ENCODE measurements at regions not wholly inside any gene's neighbourhood (a gene's known extent, or its start where the extent isn't known, plus 50 kb on each side); places are given as distances from the start of the nearest gene placed in this dataset.

GRCh38 chr11:92707665-92708064 is 261.8 kb upstream of the MTNR1B start:
- Histone ChIP-seq H3K9me1 (ENCODE audit: control insufficient read depth, extremely low read depth, insufficient read depth, low read length) (no peaks in the 10 kb centered on the region), H3K27me3 (ENCODE audit: control insufficient read depth, extremely low read depth, insufficient read depth, low read length) (no peaks in the 10 kb centered on the region), H3K79me2 (ENCODE audit: control insufficient read depth, insufficient read depth, low read length) (no peaks in the 10 kb centered on the region), H3K9ac (ENCODE audit: control insufficient read depth, extremely low read depth, insufficient read depth, low read length) (no peak overlapping the region), H3K4me1 (ENCODE audit: control insufficient read depth, extremely low read depth, insufficient read depth, low read length) (peaks cover 36% of the 10 kb centered on the region), H4K20me1 (ENCODE audit: control insufficient read depth, extremely low read depth, insufficient read depth, low read length) (no peaks in the 10 kb centered on the region), H3K9me3 (ENCODE audit: control insufficient read depth, low read depth, low read length) (peaks cover 2% of the 10 kb centered on the region), H3K27ac (ENCODE audit: control insufficient read depth, insufficient read depth, low read length) (peak overlapping the region; percentile 74), H2AFZ (ENCODE audit: control insufficient read depth, low read length) (peak overlapping the region; percentile 64), H3K4me3 (ENCODE audit: control insufficient read depth in 2 of 3, extremely low read depth in 1 of 3, insufficient read depth in 2 of 3, low read depth in 1 of 3, low read length in 3 of 3) (peak overlapping the region in 2 of 3 experiments; percentile 9 to 15), H3K4me2 (ENCODE audit: control insufficient read depth, extremely low read depth, insufficient read depth, low read depth, low read length) (peak overlapping the region; percentile 66), H3K36me3 (ENCODE audit: control insufficient read depth in 2 of 2, extremely low read depth in 1 of 2, insufficient read depth in 2 of 2, low read length in 2 of 2) (no peaks in the 10 kb centered on the region)
- dilution Hi-C loops (cut with MboI; ENCODE audit: extremely low pct_ligation_motif_present, low sequenced_read_pairs): no loop called here
- no peak for TF ChIP-seq CTCF (optimal IDR thresholded peaks at IDR 0.05 in 1 of 3, IDR thresholded peaks at IDR 0.05 in 1 of 3, conservative IDR thresholded peaks at IDR 0.05 in 1 of 3; ENCODE audit: extremely low read depth in 1 of 3, insufficient read depth in 2 of 3, low read length in 3 of 3)
- TF ChIP-seq EZH2 (IDR thresholded peaks at IDR 0.05; ENCODE audit: low read length): no peak
- peak; percentile 48 for FAIRE-seq
- DNase-seq (ENCODE audit: low read depth, low spot score): no peak

- no peaks in the 10 kb centered on the region for H3K79me2 ChIP-seq (ENCODE audit: control insufficient read depth, insufficient read depth, low read length)
- H4K20me1 ChIP-seq (ENCODE audit: control insufficient read depth, extremely low read depth, insufficient read depth, low read length): no peaks in the 10 kb centered on the region
- H2AFZ ChIP-seq (ENCODE audit: control insufficient read depth, low read length): no peak overlapping the region
- H3K27me3 ChIP-seq (ENCODE audit: control insufficient read depth, extremely low read depth, insufficient read depth, low read length): no peaks in the 10 kb centered on the region
- H3K36me3 ChIP-seq (ENCODE audit: control insufficient read depth in 2 of 2, extremely low read depth in 1 of 2, insufficient read depth in 2 of 2, low read length in 2 of 2): no peaks in the 10 kb centered on the region
- FAIRE-seq (no peak), DNase-seq (ENCODE audit: low read depth, low spot score) (no peak)
- H3K27ac ChIP-seq (ENCODE audit: control insufficient read depth, insufficient read depth, low read length): no peak overlapping the region
- no peak overlapping the region for H3K9ac ChIP-seq (ENCODE audit: control insufficient read depth, extremely low read depth, insufficient read depth, low read length)
- peaks cover 20% of the 10 kb centered on the region for H3K4me1 ChIP-seq (ENCODE audit: control insufficient read depth, extremely low read depth, insufficient read depth, low read length)
- no peak for TF ChIP-seq CTCF (optimal IDR thresholded peaks at IDR 0.05 in 1 of 3, IDR thresholded peaks at IDR 0.05 in 1 of 3, conservative IDR thresholded peaks at IDR 0.05 in 1 of 3; ENCODE audit: extremely low read depth in 1 of 3, insufficient read depth in 2 of 3, low read length in 3 of 3)
- no peak for TF ChIP-seq EZH2 (IDR thresholded peaks at IDR 0.05; ENCODE audit: low read length)
- H3K9me1 ChIP-seq (ENCODE audit: control insufficient read depth, extremely low read depth, insufficient read depth, low read length): no peaks in the 10 kb centered on the region
- dilution Hi-C loops (cut with MboI; ENCODE audit: extremely low pct_ligation_motif_present, low sequenced_read_pairs): no loop called here
- H3K4me2 ChIP-seq (ENCODE audit: control insufficient read depth, extremely low read depth, insufficient read depth, low read depth, low read length): no peak overlapping the region
- peaks cover 2% of the 10 kb centered on the region for H3K9me3 ChIP-seq (ENCODE audit: control insufficient read depth, low read depth, low read length)
- H3K4me3 ChIP-seq (ENCODE audit: control insufficient read depth in 2 of 3, extremely low read depth in 1 of 3, insufficient read depth in 2 of 3, low read depth in 1 of 3, low read length in 3 of 3): no peak overlapping the region
These were observed 260.1 kb upstream of the MTNR1B start for GRCh38 chr11:92709329-92709728.

All from keratinocyte (primary cell).